NCI-H2107 treated with DMSO at 0.1 percent for 48 hours (cell line): ENCODE measurements at regions not wholly inside any gene's neighbourhood (a gene's known extent, or its start where the extent isn't known, plus 50 kb on each side); places are given as distances from the start of the nearest gene placed in this dataset.
"Not testable (repeated sequence)": the region's sequence is repeated elsewhere in the genome, so short reads cannot be mapped to it uniquely, and the experiment has no call there.

Experiments
- DNase-seq: peaks from one replicate; lab custom pipeline; 2025; ENCODE audit not compliant: unreplicated experiment; lab: John Stamatoyannopoulos, UW

- no peak for DNase-seq
Observed at GRCh38 chrX:25503826-25504225, 488.1 kb upstream of the ARX start.

GRCh38 chrX:25507801-25508200 lies 492.0 kb upstream of the ARX start:
- DNase-seq, result no peak

GRCh38 chrX:25519258-25519657 lies 503.5 kb upstream of the ARX start:
- no peak for DNase-seq

GRCh38 chrX:25522443-25523010 lies 506.8 kb upstream of the ARX start:
- DNase-seq, result not testable (repeated sequence)

- peak; percentile 17 for DNase-seq
Observed at GRCh38 chrX:25523574-25524540, 508.1 kb upstream of the ARX start.

- DNase-seq, result no peak
Observed at GRCh38 chrX:25527156-25527555, 511.4 kb upstream of the ARX start.

GRCh38 chrX:25527596-25527995 lies 511.8 kb upstream of the ARX start:
- DNase-seq, result no peak

- no peak for DNase-seq
Observed at GRCh38 chrX:25531096-25531495, 515.3 kb upstream of the ARX start.

GRCh38 chrX:25534091-25534490 lies 518.3 kb upstream of the ARX start:
- DNase-seq, result no peak

GRCh38 chrX:25536307-25536970 lies 520.7 kb upstream of the ARX start:
- DNase-seq, result no peak

- no peak for DNase-seq
Observed at GRCh38 chrX:25537699-25538098, 521.9 kb upstream of the ARX start.

- no peak for DNase-seq
Observed at GRCh38 chrX:25544641-25545040, 528.9 kb upstream of the ARX start.

GRCh38 chrX:25548811-25549210 lies 533.0 kb upstream of the ARX start:
- no peak for DNase-seq

- DNase-seq, result no peak
Observed at GRCh38 chrX:25555521-25555920, 539.8 kb upstream of the ARX start.

- no peak for DNase-seq
Observed at GRCh38 chrX:25558137-25558536, 542.4 kb upstream of the ARX start.

GRCh38 chrX:25561190-25561589 lies 545.4 kb upstream of the ARX start:
- DNase-seq, result no peak

- no peak for DNase-seq
Observed at GRCh38 chrX:25573631-25574030, 557.9 kb upstream of the ARX start.

GRCh38 chrX:25596921-25597320 lies 541.2 kb upstream of the MAGEB18 start:
- DNase-seq, result no peak

GRCh38 chrX:25597551-25597950 lies 540.6 kb upstream of the MAGEB18 start:
- DNase-seq, result no peak

GRCh38 chrX:25599061-25599460 lies 539.1 kb upstream of the MAGEB18 start:
- no peak for DNase-seq

GRCh38 chrX:25600776-25601175 lies 537.4 kb upstream of the MAGEB18 start:
- DNase-seq, result no peak

GRCh38 chrX:25601323-25601722 lies 536.8 kb upstream of the MAGEB18 start:
- DNase-seq, result no peak
